Nephron (organoid): ENCODE measurements at regions not wholly inside any gene's neighbourhood (a gene's known extent, or its start where the extent isn't known, plus 50 kb on each side); places are given as distances from the start of the nearest gene placed in this dataset.
A peak's percentile ranks its signal among the peaks of the same experiment; 100 is the strongest.

Experiments
- H3K27ac Mint-ChIP-seq, 3 experiments: 2 replicates each; pipeline ENCODE4 v1.8.0; 2020; ENCODE audit warnings: mixed read lengths in 3 of 3, mild to moderate bottlenecking in 2 of 3, moderate library complexity in 1 of 3
- H3K27me3 Mint-ChIP-seq: 2 replicates; pipeline ENCODE4 v1.8.0; 2021; ENCODE audit warnings: low read depth, mild to moderate bottlenecking, moderate library complexity, mixed read lengths
- H3K36me3 Mint-ChIP-seq: 2 replicates; pipeline ENCODE4 v1.8.0; 2020; ENCODE audit warnings: low read depth, mixed read lengths
- H3K4me1 Mint-ChIP-seq: 2 replicates; pipeline ENCODE4 v1.8.0; 2020; ENCODE audit warnings: mixed read lengths
- H3K4me3 Mint-ChIP-seq, 3 experiments: 2 replicates each; pipeline ENCODE4 v1.8.0; 2020; ENCODE audit warnings: mild to moderate bottlenecking in 3 of 3, mixed read lengths in 3 of 3, moderate library complexity in 2 of 3
- H3K9me3 Mint-ChIP-seq: 2 replicates; pipeline ENCODE4 v1.8.0; 2020; ENCODE audit warnings: mixed read lengths
- CTCF ChIP-seq, 3 experiments: fragments of 200-600 bp; sonication (generic); IDR thresholded peaks; one replicate each; pipeline ENCODE4 v1.5.0; 2021; ENCODE audit warnings: antibody characterized with exemption in 3 of 3; ENCODE audit not compliant: unreplicated experiment in 3 of 3

GRCh38 chr20:52536040-52536439 lies 344.5 kb upstream of the ZFP64 start:
- H3K36me3 Mint-ChIP-seq = peaks cover 4% of the 10 kb centered on the region

GRCh38 chr20:52534616-52535015 lies 343.0 kb upstream of the ZFP64 start:
- Mint-ChIP-seq H3K4me3 (no peak overlapping the region), H3K27ac (no peak overlapping the region), H3K27me3 (no peaks in the 10 kb centered on the region), H3K36me3 (peaks cover 4% of the 10 kb centered on the region), H3K9me3 (peaks cover 7% of the 10 kb centered on the region), H3K4me1 (peaks cover 2% of the 10 kb centered on the region)
- TF ChIP-seq CTCF (IDR thresholded peaks at IDR 0.05; ENCODE audit: unreplicated experiment in 3 of 3) = no peak

More at GRCh38 chr20:52536040-52536439, 344.5 kb upstream of the ZFP64 start:
- H3K27ac Mint-ChIP-seq = no peak overlapping the region
- TF ChIP-seq CTCF (IDR thresholded peaks at IDR 0.05; ENCODE audit: unreplicated experiment in 3 of 3) = no peak
- H3K4me1 Mint-ChIP-seq = no peaks in the 10 kb centered on the region
- H3K27me3 Mint-ChIP-seq = no peaks in the 10 kb centered on the region
- no peak overlapping the region for H3K4me3 Mint-ChIP-seq
- peaks cover 7% of the 10 kb centered on the region for H3K9me3 Mint-ChIP-seq

GRCh38 chr20:52533401-52533800 lies 341.8 kb upstream of the ZFP64 start:
- H3K4me3 Mint-ChIP-seq = no peak overlapping the region
- peaks cover 7% of the 10 kb centered on the region for H3K9me3 Mint-ChIP-seq
- H3K27ac Mint-ChIP-seq = no peak overlapping the region
- H3K36me3 Mint-ChIP-seq = peaks cover 4% of the 10 kb centered on the region
- TF ChIP-seq CTCF (IDR thresholded peaks at IDR 0.05; ENCODE audit: unreplicated experiment in 3 of 3) = no peak
- H3K27me3 Mint-ChIP-seq = no peaks in the 10 kb centered on the region
- H3K4me1 Mint-ChIP-seq = peaks cover 5% of the 10 kb centered on the region

GRCh38 chr20:52532674-52533073 lies 341.1 kb upstream of the ZFP64 start:
- no peak for TF ChIP-seq CTCF (IDR thresholded peaks at IDR 0.05; ENCODE audit: unreplicated experiment in 3 of 3)
- Mint-ChIP-seq H3K9me3 (peaks cover 7% of the 10 kb centered on the region), H3K27me3 (no peaks in the 10 kb centered on the region), H3K4me3 (no peak overlapping the region), H3K27ac (no peak overlapping the region), H3K36me3 (peaks cover 4% of the 10 kb centered on the region), H3K4me1 (peaks cover 5% of the 10 kb centered on the region)

DNA sequence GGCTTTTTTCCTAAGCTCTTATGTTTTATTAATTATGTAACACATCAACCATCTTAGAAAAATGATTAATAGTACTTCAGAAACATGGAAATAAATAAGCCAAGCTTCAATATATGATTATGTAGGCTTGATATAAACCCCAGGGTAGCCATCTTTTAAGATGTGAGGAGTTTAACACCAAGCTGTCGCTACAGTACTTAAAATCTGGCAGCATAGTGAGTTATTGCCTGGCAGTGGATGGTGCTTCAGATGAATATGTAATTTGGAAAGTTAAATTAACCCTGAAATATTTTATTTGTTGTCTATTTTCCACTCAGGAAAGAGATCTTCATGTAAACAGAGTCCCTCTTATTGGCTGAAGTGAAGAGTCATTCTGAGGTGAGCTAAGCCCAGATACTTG lies 339.0 kb upstream of the ZFP64 start:
- Mint-ChIP-seq H3K27ac (no peak overlapping the region), H3K4me1 (peaks cover 5% of the 10 kb centered on the region), H3K9me3 (peaks cover 7% of the 10 kb centered on the region), H3K4me3 (no peak overlapping the region), H3K27me3 (no peaks in the 10 kb centered on the region), H3K36me3 (peaks cover 4% of the 10 kb centered on the region)
- no peak for TF ChIP-seq CTCF (IDR thresholded peaks at IDR 0.05; ENCODE audit: unreplicated experiment in 3 of 3)

GRCh38 chr20:52529826-52530225 lies 338.2 kb upstream of the ZFP64 start:
- no peak for TF ChIP-seq CTCF (IDR thresholded peaks at IDR 0.05; ENCODE audit: unreplicated experiment in 3 of 3)
- Mint-ChIP-seq H3K4me1 (peaks cover 5% of the 10 kb centered on the region), H3K27me3 (no peaks in the 10 kb centered on the region)

More at GRCh38 chr20:52529826-52530225, 338.2 kb upstream of the ZFP64 start:
- Mint-ChIP-seq H3K9me3 (peaks cover 8% of the 10 kb centered on the region), H3K27ac (peak overlapping the region in 1 of 3 experiments; percentile 5), H3K4me3 (no peak overlapping the region), H3K36me3 (peaks cover 4% of the 10 kb centered on the region)
